A549 (cell line): ENCODE measurements at regions not wholly inside any gene's neighbourhood (a gene's known extent, or its start where the extent isn't known, plus 50 kb on each side); places are given as distances from the start of the nearest gene placed in this dataset.
A peak's percentile ranks its signal among the peaks of the same experiment; 100 is the strongest.

Experiments used
- ATAC-seq, 2 experiments: fragments of 200-7000 bp in 1 of 2; fragments of >200 bp in 1 of 2; cut with Nextera tagmentation in 1 of 2; cut with Tn5 transposase in 1 of 2; 3 replicates each; pipeline versions ENCODE4 v1.8.0 to v1.9.1; 2018 to 2020; ENCODE audit warnings: mild to moderate bottlenecking in 1 of 2, moderate library complexity in 1 of 2
- CTCF ChIA-PET: fragments of 300-600 bp; sonication (Branson Sonifier 250); formaldehyde crosslinking; extraction: SDS; loops from one replicate; lab custom pipeline; 2021; ENCODE audit warnings: antibody characterized with exemption, inconsistent platforms; lab: Yijun Ruan, JAX
- POLR2A ChIA-PET: fragments of 350-600 bp; formaldehyde crosslinking; extraction: SDS; loops from one replicate; lab custom pipeline; 2021; ENCODE audit warnings: antibody characterized with exemption, inconsistent platforms; lab: Yijun Ruan, JAX
- DNase-seq, 2 experiments: peaks; one replicate each; pipeline versions ENCODE4 v3.0.0 to v3.0.0-alpha.2; 2011 to 2016; ENCODE audit warnings: low read depth in 1 of 2, low spot score in 1 of 2
- FAIRE-seq: peaks from 2 replicates; lab custom pipeline; 2011; peaks lifted over from hg19 to GRCh38; lab: Jason Lieb, UNC
- H3K27ac ChIP-seq, 2 experiments: fragments of >200 bp; sonication (Bioruptor Twin); formaldehyde crosslinking; 3 replicates each; pipeline ENCODE4 v1.5.1; 2016 to 2017
- H3K4me1 ChIP-seq: fragments of >200 bp; sonication (Bioruptor Twin); formaldehyde crosslinking; 3 replicates; pipeline ENCODE4 v1.6.1; 2016
- H3K4me2 ChIP-seq: fragments of >200 bp; sonication (Bioruptor Twin); formaldehyde crosslinking; 3 replicates; pipeline ENCODE4 v1.6.1; 2016
- H3K4me3 ChIP-seq: fragments of >200 bp; sonication (Bioruptor Twin); formaldehyde crosslinking; 3 replicates; pipeline ENCODE4 v1.5.1; 2016
- H3K9me3 ChIP-seq: fragments of >200 bp; sonication (Bioruptor Twin); formaldehyde crosslinking; 3 replicates; pipeline ENCODE4 v1.6.1; 2016
- ATOH8 ChIP-seq: fragments of 250-450 bp; sonication (Bioruptor Pico); IDR thresholded peaks from 2 replicates; pipeline ENCODE4 v1.5.0; 2020; ENCODE audit warnings: low read depth, mild to moderate bottlenecking, moderate library complexity
- CBX8 ChIP-seq: fragments of 200-600 bp; sonication (generic); IDR thresholded peaks from 2 replicates; pipeline ENCODE4 v1.6.1; 2016
- CEBPB ChIP-seq, 2 experiments: fragments of >200 bp in 1 of 2; sonication (Bioruptor Twin) in 1 of 2; formaldehyde crosslinking in 1 of 2; IDR thresholded peaks; 2 replicates each; pipeline ENCODE4 v1.6.1; 2012 to 2016
- EHF ChIP-seq: fragments of 250-450 bp; sonication (Bioruptor Pico); IDR thresholded peaks from 2 replicates; pipeline ENCODE4 v1.5.0; 2020; ENCODE audit warnings: mild to moderate bottlenecking
- EP300 ChIP-seq, 2 experiments: fragments of >200 bp; sonication (Bioruptor Twin); formaldehyde crosslinking; IDR thresholded peaks; 2 replicates in 1 of 2; 3 replicates in 1 of 2; pipeline ENCODE4 v1.6.1; 2016 to 2017
- ESRRA ChIP-seq: fragments of 150-350 bp; IDR thresholded peaks from 2 replicates; pipeline ENCODE4 v1.6.1; 2014; ENCODE audit warnings: mild to moderate bottlenecking, low read length, borderline replicate concordance
- FOSB ChIP-seq: fragments of 250-450 bp; sonication (Bioruptor Pico); IDR thresholded peaks from 2 replicates; pipeline ENCODE4 v1.5.0; 2020; ENCODE audit warnings: mild to moderate bottlenecking, moderate library complexity
- FOSL2 ChIP-seq, 2 experiments: fragments of 450-650 bp in 1 of 2; fragments of >200 bp in 1 of 2; sonication (Bioruptor Twin) in 1 of 2; formaldehyde crosslinking; IDR thresholded peaks; 2 replicates each; pipeline versions ENCODE4 v1.5.0 to v1.6.1; 2016 to 2020; ENCODE audit warnings: mild to moderate bottlenecking in 1 of 2, moderate library complexity in 1 of 2
- HDAC2 ChIP-seq: fragments of 200-600 bp; sonication (generic); IDR thresholded peaks from 2 replicates; pipeline ENCODE4 v1.6.1; 2016
- HEYL ChIP-seq: fragments of 250-450 bp; sonication (Bioruptor Pico); IDR thresholded peaks from 2 replicates; pipeline ENCODE4 v1.8.0; 2021; ENCODE audit warnings: mild to moderate bottlenecking, moderate library complexity
- HOXB5 ChIP-seq: fragments of 250-450 bp; sonication (Bioruptor Pico); IDR thresholded peaks from 2 replicates; pipeline ENCODE4 v1.5.0; 2020; ENCODE audit warnings: mild to moderate bottlenecking, moderate library complexity
- KDM1A ChIP-seq: fragments of 200-600 bp; sonication (generic); IDR thresholded peaks from 2 replicates; pipeline ENCODE4 v1.6.1; 2016; ENCODE audit warnings: low read depth, mild to moderate bottlenecking
- KDM5A ChIP-seq: fragments of 200-600 bp; sonication (generic); IDR thresholded peaks from 2 replicates; pipeline ENCODE4 v1.6.1; 2016; ENCODE audit warnings: antibody characterized with exemption, mild to moderate bottlenecking
- MAX ChIP-seq: IDR thresholded peaks from 2 replicates; pipeline ENCODE4 v1.6.1; 2012
- MYC ChIP-seq: IDR thresholded peaks from 2 replicates; pipeline ENCODE4 v1.6.1; 2012; ENCODE audit warnings: mild to moderate bottlenecking, inconsistent platforms, low read length, improper control_type of control experiment, borderline replicate concordance
- NPAS2 ChIP-seq: fragments of 250-450 bp; sonication (Bioruptor Pico); IDR thresholded peaks from 2 replicates; pipeline ENCODE4 v1.8.0; 2022; ENCODE audit warnings: mild to moderate bottlenecking, moderate library complexity, borderline replicate concordance
- PHF8 ChIP-seq: fragments of 200-600 bp; sonication (generic); IDR thresholded peaks from 2 replicates; pipeline ENCODE4 v1.6.1; 2016; ENCODE audit warnings: low read depth, mild to moderate bottlenecking, antibody characterized with exemption, moderate library complexity, borderline replicate concordance
- RCOR1 ChIP-seq: fragments of 150-350 bp; IDR thresholded peaks from 2 replicates; pipeline ENCODE4 v1.6.1; 2014; ENCODE audit warnings: antibody characterized with exemption, low read length, low read depth
- REST ChIP-seq: fragments of 200-600 bp; sonication (generic); IDR thresholded peaks from 2 replicates; pipeline ENCODE4 v1.6.1; 2016; ENCODE audit warnings: antibody characterized with exemption, mild to moderate bottlenecking, moderate library complexity
- SREBF2 ChIP-seq: fragments of 450-650 bp; IDR thresholded peaks from 2 replicates; pipeline ENCODE4 v1.6.1; 2014; ENCODE audit warnings: mild to moderate bottlenecking, moderate library complexity
- TFCP2L1 ChIP-seq: fragments of 250-450 bp; sonication (Bioruptor Pico); IDR thresholded peaks from 2 replicates; pipeline ENCODE4 v1.5.0; 2021; ENCODE audit warnings: mild to moderate bottlenecking
- WGBS: methylation state at CpG from one replicate; pipeline ENCODE4 v1.1.6; 2017; ENCODE audit errors: missing lambda C conversion rate; 5-methylcytosine and 5-hydroxymethylcytosine counted together
- TF ChIP-seq, protein P1 (sequence below): IDR thresholded peaks from 2 replicates; pipeline ENCODE4 v1.6.1; 2012
- TF ChIP-seq, protein P2 (sequence below): fragments of >200 bp; sonication (Bioruptor Twin); formaldehyde crosslinking; IDR thresholded peaks from 3 replicates; pipeline ENCODE4 v1.6.1; 2016

GRCh38 chr1:91600431-91601337 lies 100.0 kb downstream of the CDC7 start:
- H3K4me2 ChIP-seq = no peak overlapping the region
- H3K4me3 ChIP-seq = no peak overlapping the region
- ChIA-PET POLR2A (no interaction called here), CTCF (interaction anchor here (0.6 kb wide), 1 partner anchor 233 kb away, joined by 3 read pairs; no protein-coding TSS in a partner anchor)
- DNase-seq = no peak
- H3K9me3 ChIP-seq = no peaks in the 10 kb centered on the region
- FAIRE-seq = no peak
- TF ChIP-seq HEYL (CRISPR knock-in tag) (no peak), KDM5A (no peak), MAX (no peak), PHF8 (no peak), TFCP2L1 (CRISPR knock-in tag) (no peak)
- H3K4me1 ChIP-seq = no peaks in the 10 kb centered on the region
- H3K27ac ChIP-seq = no peak overlapping the region
- ATAC-seq = no peak
- 60% methylated on average over 11 of the region's 11 CpGs for WGBS

DNA sequence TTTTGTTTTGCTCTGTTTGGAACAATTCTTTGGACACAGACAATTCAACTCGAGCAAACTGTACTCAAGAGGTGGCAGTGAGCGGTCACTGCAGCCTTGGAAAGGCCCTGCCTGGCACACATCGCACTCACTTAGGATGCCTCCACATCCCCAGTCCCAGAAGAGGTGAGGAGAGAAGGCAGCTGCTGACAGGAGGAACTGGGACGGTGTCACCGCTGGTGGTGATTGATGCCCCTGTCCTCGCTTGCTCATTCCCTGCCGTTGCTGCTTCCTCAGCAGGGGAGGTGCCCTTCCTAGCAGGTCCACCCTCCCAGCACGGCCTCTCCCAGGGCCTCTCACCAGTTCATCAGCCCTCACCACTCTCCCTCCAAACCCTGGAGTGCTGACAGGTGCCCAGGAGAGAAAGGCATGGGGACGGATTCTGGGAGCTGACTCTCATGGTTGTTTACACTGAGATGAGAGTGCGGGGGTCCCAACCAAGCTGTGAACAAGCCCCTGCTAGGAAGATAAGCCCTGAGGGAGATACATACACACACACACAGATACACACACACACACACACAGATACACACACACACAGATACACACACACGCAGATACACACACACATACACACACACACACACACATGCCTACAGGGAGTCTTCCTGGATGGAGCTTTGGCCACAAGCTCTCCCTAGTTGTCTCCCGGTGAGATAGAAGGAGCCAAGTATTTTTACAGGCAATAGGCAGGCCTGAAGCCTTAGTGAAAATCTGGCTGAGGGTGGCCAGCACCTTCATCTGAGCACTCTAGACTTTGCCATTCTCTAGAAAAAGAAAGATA lies 101.1 kb downstream of the CDC7 start:
- H3K27ac ChIP-seq = peak overlapping the region in 1 of 2 experiments; percentile 9; a peak in 1 of 6 replicates
- no peak for DNase-seq
- CTCF ChIA-PET = no interaction called here
- TF ChIP-seq EHF (CRISPR knock-in tag) (no peak), RCOR1 (no peak), MYC (no peak), NPAS2 (no peak), CBX8 (no peak)
- TF ChIP-seq, all 56 proteins: peak for 0
- WGBS = 91% methylated on average over 11 of the region's 12 CpGs
- FAIRE-seq = no peak
- ATAC-seq = no peak
- no peak overlapping the region for H3K4me2 ChIP-seq
- H3K4me1 ChIP-seq = no peaks in the 10 kb centered on the region
- no peak overlapping the region for H3K4me3 ChIP-seq
- H3K9me3 ChIP-seq = no peaks in the 10 kb centered on the region
- POLR2A ChIA-PET = no interaction called here

DNA sequence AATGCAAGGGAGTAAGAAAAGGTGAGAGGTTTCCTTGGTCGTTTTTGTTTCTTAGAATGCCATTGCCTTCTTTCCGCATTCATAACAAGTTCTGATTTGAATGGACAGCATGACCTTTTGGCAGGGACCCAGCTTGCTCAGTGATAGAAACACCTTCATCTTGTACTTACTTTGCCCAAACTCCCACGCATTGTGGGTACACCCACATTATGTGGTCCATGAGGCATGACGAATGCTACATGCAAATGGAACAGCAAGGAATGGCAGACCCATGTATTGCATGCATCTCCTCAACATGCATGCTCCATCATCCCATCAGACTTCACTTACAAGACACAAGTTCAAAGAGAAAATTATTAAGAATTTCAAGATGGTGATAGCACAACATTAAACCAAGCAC lies 102.8 kb downstream of the CDC7 start:
- CTCF ChIA-PET = no interaction called here
- TF ChIP-seq EP300 (IDR thresholded peaks at IDR 0.05) = no peak
- TF ChIP-seq, protein P1, sequence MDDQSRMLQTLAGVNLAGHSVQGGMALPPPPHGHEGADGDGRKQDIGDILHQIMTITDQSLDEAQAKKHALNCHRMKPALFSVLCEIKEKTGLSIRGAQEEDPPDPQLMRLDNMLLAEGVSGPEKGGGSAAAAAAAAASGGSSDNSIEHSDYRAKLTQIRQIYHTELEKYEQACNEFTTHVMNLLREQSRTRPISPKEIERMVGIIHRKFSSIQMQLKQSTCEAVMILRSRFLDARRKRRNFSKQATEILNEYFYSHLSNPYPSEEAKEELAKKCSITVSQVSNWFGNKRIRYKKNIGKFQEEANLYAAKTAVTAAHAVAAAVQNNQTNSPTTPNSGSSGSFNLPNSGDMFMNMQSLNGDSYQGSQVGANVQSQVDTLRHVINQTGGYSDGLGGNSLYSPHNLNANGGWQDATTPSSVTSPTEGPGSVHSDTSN = no peak
- no peak for TF ChIP-seq SREBF2
- no peak for TF ChIP-seq HOXB5
- TF ChIP-seq REST = no peak
- TF ChIP-seq ATOH8 (CRISPR knock-in tag) = no peak
- no peak for TF ChIP-seq FOSB
- TF ChIP-seq ESRRA = no peak
- TF ChIP-seq FOSL2 (IDR thresholded peaks at IDR 0.05) = no peak
- TF ChIP-seq FOSL2 (CRISPR knock-in tag; IDR thresholded peaks at IDR 0.05) = no peak
- TF ChIP-seq, protein P2, sequence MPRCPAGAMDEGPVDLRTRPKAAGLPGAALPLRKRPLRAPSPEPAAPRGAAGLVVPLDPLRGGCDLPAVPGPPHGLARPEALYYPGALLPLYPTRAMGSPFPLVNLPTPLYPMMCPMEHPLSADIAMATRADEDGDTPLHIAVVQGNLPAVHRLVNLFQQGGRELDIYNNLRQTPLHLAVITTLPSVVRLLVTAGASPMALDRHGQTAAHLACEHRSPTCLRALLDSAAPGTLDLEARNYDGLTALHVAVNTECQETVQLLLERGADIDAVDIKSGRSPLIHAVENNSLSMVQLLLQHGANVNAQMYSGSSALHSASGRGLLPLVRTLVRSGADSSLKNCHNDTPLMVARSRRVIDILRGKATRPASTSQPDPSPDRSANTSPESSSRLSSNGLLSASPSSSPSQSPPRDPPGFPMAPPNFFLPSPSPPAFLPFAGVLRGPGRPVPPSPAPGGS = no peak
- no peak for TF ChIP-seq CEBPB (IDR thresholded peaks at IDR 0.05)
- no peak for TF ChIP-seq KDM1A
- TF ChIP-seq HDAC2 = no peak
- TF ChIP-seq, all 56 proteins: peak for 0
- no peak overlapping the region for H3K4me3 ChIP-seq
- H3K27ac ChIP-seq = no peak overlapping the region
- no peaks in the 10 kb centered on the region for H3K9me3 ChIP-seq
- no peak for FAIRE-seq
- peaks cover 2% of the 10 kb centered on the region for H3K4me1 ChIP-seq
- 93% methylated on average over 4 of the region's 4 CpGs for WGBS
- no peak for ATAC-seq
- DNase-seq = no peak
- POLR2A ChIA-PET = no interaction called here
- H3K4me2 ChIP-seq = no peak overlapping the region
